Small intestine (tissue), 7 donors: ENCODE measurements at regions not wholly inside any gene's neighbourhood (a gene's known extent, or its start where the extent isn't known, plus 50 kb on each side); places are given as distances from the start of the nearest gene placed in this dataset.

Source experiments
- DNase-seq, 2 donors: peaks; one replicate each; pipeline versions ENCODE4 v3.0.0 to v3.0.0-alpha.2; 2013
- FAIRE-seq: peaks from 2 replicates; lab custom pipeline; 2012; peaks lifted over from hg19 to GRCh38; lab: Jason Lieb, UNC
- H3K27ac ChIP-seq, 3 donors: one replicate each; pipeline ENCODE4 v1.5.1; 2013; ENCODE audit warnings: low read length in 2 of 3, mild to moderate bottlenecking in 2 of 3, control low read depth in 1 of 3, inconsistent platforms in 1 of 3, low read depth in 1 of 3, moderate library complexity in 1 of 3
- H3K27me3 ChIP-seq, 3 donors: one replicate each; pipeline ENCODE4 v1.6.1; 2013; ENCODE audit warnings: low read length in 3 of 3, inconsistent platforms in 1 of 3; ENCODE audit not compliant: control insufficient read depth in 3 of 3, insufficient read depth in 3 of 3
- H3K36me3 ChIP-seq, 3 donors: one replicate each; pipeline ENCODE4 v1.6.1; 2013; ENCODE audit warnings: low read length in 3 of 3, inconsistent platforms in 1 of 3, low read depth in 1 of 3, mild to moderate bottlenecking in 1 of 3, moderate library complexity in 1 of 3; ENCODE audit not compliant: control insufficient read depth in 3 of 3, insufficient read depth in 2 of 3
- H3K4me1 ChIP-seq, 3 donors: one replicate each; pipeline ENCODE4 v1.6.1; 2013; ENCODE audit warnings: low read length in 2 of 3, inconsistent platforms in 1 of 3, low read depth in 1 of 3, mild to moderate bottlenecking in 1 of 3, moderate library complexity in 1 of 3; ENCODE audit not compliant: control insufficient read depth in 3 of 3, insufficient read depth in 2 of 3
- H3K4me3 ChIP-seq, 3 donors: one replicate each; pipeline ENCODE4 v1.5.1; 2013; ENCODE audit warnings: low read length in 3 of 3, control low read depth in 1 of 3, inconsistent platforms in 1 of 3, low read depth in 1 of 3, mild to moderate bottlenecking in 1 of 3, moderate library complexity in 1 of 3
- H3K9me3 ChIP-seq, 2 donors: one replicate each; pipeline ENCODE4 v1.6.1; 2013; ENCODE audit warnings: low read depth in 1 of 2, low read length in 1 of 2; ENCODE audit not compliant: control insufficient read depth in 2 of 2, insufficient read depth in 1 of 2
- WGBS, 3 donors: extraction: QIAGEN DNeasy Blood & Tissue Kit; methylation state at CpG; one replicate each; pipeline ENCODE4 v1.1.7; 2013; 5-methylcytosine and 5-hydroxymethylcytosine counted together
- donor health status: healthy with polysubstance abuse.
- donor health status: control.
- donor health status: control.
- donor health status: Bipolar disorder and iron deficiency.
- donor health status: healthy.

DNA sequence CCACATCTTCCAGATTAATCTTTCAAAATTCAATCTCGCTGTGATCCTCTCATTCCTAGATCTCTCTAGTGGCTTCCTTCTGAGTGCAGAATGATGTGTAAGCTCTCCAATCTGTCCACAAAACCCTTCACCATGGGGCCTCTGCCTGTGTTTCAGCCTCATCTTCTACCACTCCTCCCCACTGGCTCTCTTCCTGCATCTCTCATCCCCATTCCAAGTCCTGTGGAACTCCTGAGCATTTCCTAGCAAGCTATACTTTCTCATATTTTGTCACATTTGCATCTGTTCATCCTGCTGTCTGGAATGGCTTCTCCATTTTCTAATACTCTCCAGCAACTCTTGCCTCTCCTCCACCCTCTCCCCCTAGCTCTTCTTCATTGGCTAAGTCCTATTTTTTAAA lies 242.0 kb upstream of the DAAM1 start:
- FAIRE-seq (no peak), DNase-seq (no peak)
- Histone ChIP-seq H3K27ac (no peak overlapping the region), H3K9me3 (no peaks in the 10 kb centered on the region), H3K27me3 (no peaks in the 10 kb centered on the region), H3K4me1 (peaks cover 0 to 3% (median 0%) of the 10 kb centered on the region in 3 donors), H3K36me3 (no peaks in the 10 kb centered on the region), H3K4me3 (no peak overlapping the region)
- 80 to 96% (median 86%) methylated on average over 1 of the region's 1 CpG for WGBS, 3 donors

DNA sequence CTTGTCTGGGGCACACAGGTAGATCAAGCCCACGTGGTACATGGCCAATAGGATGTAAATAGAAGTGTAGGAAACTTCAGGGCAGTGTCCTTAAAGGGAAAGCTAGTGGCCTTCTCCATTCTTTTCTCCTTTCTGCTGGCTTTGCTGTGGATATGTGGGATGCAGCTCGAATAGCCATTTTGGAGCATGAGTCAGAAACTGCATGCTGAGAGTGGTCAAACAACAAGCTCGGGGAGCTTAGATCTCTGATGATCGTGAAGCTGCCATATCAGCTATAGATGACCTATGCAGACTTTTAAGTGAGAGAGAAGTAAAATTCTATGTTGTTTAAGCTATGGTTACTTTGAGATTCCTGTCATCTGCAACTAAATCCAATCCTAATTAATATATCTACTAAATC lies 241.3 kb upstream of the DAAM1 start:
- Histone ChIP-seq H3K4me3 (no peak overlapping the region), H3K4me1 (peaks cover 0 to 3% (median 0%) of the 10 kb centered on the region in 3 donors), H3K27me3 (no peaks in the 10 kb centered on the region), H3K36me3 (no peaks in the 10 kb centered on the region), H3K9me3 (no peaks in the 10 kb centered on the region), H3K27ac (no peak overlapping the region)
- WGBS, 3 donors = 62 to 80% (median 79%) methylated on average over 4 of the region's 4 CpGs
- DNase-seq (no peak), FAIRE-seq (no peak)

DNA sequence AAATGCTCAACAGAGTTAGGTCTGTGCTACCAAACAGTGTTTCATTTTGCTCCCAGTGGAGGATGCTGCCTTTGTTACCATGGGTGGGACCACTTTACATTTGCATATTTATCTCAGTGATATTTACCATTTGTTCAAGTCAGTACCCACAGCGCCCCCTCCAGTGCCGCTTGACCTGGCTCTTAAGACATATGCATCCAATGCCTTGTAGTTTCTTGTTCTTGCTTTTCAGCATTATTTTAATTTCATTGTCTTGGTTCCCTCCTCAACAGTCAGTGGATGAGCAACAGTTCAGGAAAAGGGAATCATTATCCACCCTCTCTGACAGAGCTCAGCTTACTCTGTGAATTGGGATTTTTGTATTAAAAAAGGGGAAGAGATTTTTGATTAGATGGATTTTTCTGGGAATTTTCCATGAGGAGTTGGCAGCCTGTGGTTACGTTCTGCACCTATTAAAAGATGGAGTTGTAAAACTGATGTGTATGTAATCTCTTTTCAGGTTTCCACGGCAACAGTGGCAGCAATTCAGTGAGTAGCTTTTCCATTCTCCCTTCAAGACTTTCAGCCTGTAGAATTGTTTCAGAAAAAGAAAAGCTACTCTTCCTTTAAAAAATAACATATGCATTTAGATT lies 240.5 kb upstream of the DAAM1 start:
- Histone ChIP-seq H3K4me1 (peaks cover 0 to 3% (median 0%) of the 10 kb centered on the region in 3 donors), H3K27me3 (no peaks in the 10 kb centered on the region), H3K27ac (no peak overlapping the region), H3K4me3 (no peak overlapping the region), H3K36me3 (no peaks in the 10 kb centered on the region), H3K9me3 (no peaks in the 10 kb centered on the region)
- DNase-seq (no peak), FAIRE-seq (no peak)
- WGBS, 3 donors = 78 to 83% (median 80%) methylated on average over 4 of the region's 4 CpGs

DNA sequence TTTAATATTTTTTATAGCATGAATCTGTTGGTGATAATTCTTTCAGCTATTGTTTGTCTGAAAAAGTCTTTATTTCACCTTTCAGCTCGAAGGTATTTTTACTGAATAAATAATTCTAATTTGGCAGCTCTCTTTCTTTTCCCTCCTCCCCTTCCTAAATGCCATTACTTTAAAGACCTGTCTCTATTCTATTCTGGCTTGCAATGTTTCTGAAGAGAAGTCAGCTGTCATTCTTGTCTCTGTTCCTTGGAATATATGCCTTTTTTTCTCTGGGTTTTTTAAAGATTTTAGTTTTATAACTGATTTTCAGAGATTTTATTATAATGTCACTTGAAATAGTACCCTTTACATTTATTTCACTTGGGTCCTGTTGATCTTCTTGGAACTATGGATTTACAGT lies 237.9 kb upstream of the DAAM1 start:
- Histone ChIP-seq H3K27ac (no peak overlapping the region), H3K27me3 (no peaks in the 10 kb centered on the region), H3K36me3 (no peaks in the 10 kb centered on the region), H3K4me1 (no peaks in the 10 kb centered on the region), H3K4me3 (no peak overlapping the region), H3K9me3 (no peaks in the 10 kb centered on the region)
- 57 to 78% (median 61%) methylated on average over 1 of the region's 1 CpG for WGBS, 3 donors
- DNase-seq (no peak), FAIRE-seq (no peak)

DNA sequence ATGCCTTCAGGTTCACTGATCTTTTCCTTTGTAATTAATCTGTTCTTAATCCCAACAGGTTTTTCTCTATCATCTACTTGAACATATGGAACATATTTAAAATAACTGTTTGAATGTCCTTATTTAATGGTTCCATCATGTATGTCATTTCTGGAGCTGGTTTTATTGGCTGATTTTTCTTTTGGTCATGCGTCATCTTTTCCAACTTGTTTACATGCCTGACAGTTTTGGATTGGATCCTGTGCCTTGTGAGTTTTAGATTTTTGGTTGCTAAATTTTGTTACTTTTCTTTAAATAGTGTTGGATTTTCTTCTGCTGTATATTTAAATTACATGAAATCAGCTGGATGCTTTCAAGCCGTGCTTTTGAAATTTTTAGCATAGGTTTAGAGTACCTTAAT lies 237.3 kb upstream of the DAAM1 start:
- no peaks in the 10 kb centered on the region for H3K27me3 ChIP-seq
- H3K36me3 ChIP-seq = no peaks in the 10 kb centered on the region
- no peaks in the 10 kb centered on the region for H3K4me1 ChIP-seq
- no peak overlapping the region for H3K4me3 ChIP-seq
- H3K27ac ChIP-seq = no peak overlapping the region
- 93 to 97% (median 93%) methylated on average over 2 of the region's 2 CpGs for WGBS, 3 donors
- no peak for FAIRE-seq
- H3K9me3 ChIP-seq = no peaks in the 10 kb centered on the region
- DNase-seq = no peak

DNA sequence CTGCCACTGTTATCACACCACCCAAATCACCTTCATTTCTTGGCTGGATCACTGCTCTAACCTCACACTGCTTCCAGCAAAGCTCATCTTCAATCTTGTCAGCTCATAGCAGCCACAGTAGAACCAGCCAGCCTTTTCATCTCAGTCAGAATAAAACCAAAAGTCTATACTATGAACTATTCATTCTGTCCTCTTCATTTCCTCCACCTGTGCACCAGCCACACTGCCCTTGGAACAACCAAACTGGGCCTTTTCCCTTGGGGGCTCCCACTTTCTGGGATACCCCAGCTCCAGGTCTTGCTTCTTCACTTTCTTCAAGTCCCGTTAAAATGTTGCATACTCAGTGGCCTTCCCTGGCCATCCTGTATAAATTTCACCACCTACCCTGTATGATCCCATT lies 234.4 kb upstream of the DAAM1 start:
- no peak for DNase-seq
- no peaks in the 10 kb centered on the region for H3K4me1 ChIP-seq
- no peak overlapping the region for H3K27ac ChIP-seq
- no peaks in the 10 kb centered on the region for H3K9me3 ChIP-seq
- no peaks in the 10 kb centered on the region for H3K27me3 ChIP-seq
- FAIRE-seq = no peak
- H3K4me3 ChIP-seq = no peak overlapping the region
- H3K36me3 ChIP-seq = no peaks in the 10 kb centered on the region
- 94 to 100% (median 96%) methylated on average over 1 of the region's 1 CpG for WGBS, 3 donors

DNA sequence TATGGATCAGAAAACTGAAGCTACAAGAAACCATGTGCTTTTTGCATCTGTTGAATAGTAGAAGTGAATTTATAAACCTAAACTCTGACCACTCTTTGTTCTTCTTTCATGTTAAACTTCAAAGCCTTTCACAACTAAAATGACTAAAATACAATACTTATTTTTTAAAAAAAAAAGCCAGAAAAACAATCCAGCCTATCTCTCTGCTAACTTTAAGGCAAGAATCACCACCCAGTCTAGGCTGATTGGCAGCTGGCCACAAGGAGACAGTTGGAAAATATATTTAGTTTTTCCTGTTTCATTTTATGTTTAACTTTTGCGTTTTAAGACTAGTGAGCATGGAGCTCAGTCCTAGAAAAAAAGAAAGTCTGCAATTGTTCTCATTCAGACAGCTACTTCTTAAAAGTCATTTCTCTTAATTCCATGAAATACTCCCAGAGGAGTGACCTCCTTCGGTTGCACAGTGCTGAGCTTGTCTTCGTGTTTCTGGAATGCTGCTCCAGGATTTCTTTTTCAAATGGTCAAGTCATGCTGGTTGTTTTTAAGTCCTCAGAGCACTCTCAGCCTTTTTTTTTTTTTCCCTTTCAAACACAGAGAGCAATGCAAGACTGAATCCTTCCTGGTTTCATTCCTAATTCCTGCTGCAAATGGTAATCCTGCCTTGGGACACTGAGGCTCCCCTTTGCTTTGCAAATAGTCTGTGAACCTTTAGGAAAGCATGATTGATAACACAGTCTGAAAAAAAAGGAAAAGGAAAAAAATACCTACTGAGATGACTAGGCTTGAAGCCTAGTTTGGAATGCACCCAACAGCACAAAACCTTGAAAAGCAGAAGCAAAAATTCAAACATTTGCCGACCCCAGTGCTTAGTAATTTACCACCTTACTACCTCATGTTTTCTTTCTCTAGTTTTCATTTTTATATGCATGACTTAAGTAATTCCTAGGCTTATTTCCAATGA lies 233.3 kb upstream of the DAAM1 start:
- no peak overlapping the region for H3K4me3 ChIP-seq
- H3K27me3 ChIP-seq = no peaks in the 10 kb centered on the region
- no peaks in the 10 kb centered on the region for H3K4me1 ChIP-seq
- WGBS, 3 donors = 17 to 32% (median 22%) methylated on average over 4 of the region's 4 CpGs
- H3K27ac ChIP-seq = no peak overlapping the region
- DNase-seq (no peak), FAIRE-seq (no peak)
- H3K36me3 ChIP-seq = no peaks in the 10 kb centered on the region
- H3K9me3 ChIP-seq = no peaks in the 10 kb centered on the region

DNA sequence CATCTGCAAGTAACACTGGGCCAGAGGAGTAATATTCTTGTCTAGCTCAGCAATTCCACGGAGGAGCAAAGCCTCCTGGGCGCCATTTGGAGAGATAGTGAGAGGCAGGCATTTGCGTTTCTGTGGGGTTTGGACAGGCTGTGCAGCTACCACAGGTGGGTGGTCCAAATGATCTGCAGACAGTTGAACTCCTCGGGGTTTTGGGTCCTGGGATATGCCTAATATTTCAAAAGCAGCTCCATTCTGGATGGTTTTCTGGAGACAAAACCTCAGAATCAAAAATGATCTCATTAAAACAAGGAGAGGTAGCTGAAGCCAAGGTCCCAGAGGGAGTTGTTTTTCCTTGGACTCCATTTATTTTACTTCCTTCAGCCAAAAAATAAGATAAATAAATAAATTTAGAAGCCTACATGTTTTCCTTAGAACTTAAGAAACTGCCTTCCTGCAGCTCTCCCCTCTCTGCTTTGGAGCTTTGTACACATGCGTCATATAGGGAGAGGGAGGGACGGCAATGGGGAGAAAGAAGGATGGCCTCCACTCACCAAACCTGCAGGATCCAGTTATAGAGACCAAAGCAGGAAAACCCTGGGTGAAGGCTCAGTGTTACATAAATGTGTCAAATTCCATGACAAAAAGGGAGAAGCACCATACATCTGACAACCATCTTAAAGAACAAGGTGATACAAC lies 227.3 kb upstream of the DAAM1 start:
- DNase-seq = no peak
- FAIRE-seq = no peak
- Histone ChIP-seq H3K27me3 (no peaks in the 10 kb centered on the region), H3K4me1 (no peaks in the 10 kb centered on the region), H3K36me3 (no peaks in the 10 kb centered on the region), H3K9me3 (no peaks in the 10 kb centered on the region), H3K27ac (no peak overlapping the region), H3K4me3 (no peak overlapping the region)
- WGBS, 3 donors = 69 to 86% (median 85%) methylated on average over 6 of the region's 6 CpGs
